IPS DF 4.7 (cell line): ENCODE measurements at regions not wholly inside any gene's neighbourhood (a gene's known extent, or its start where the extent isn't known, plus 50 kb on each side); places are given as distances from the start of the nearest gene placed in this dataset.

Source experiments
- DNase-seq: peaks from one replicate; pipeline ENCODE4 v3.0.0-alpha.2; 2013; ENCODE audit warnings: low spot score; ENCODE audit errors: extremely low read depth

- DNase-seq, result no peak
Observed at GRCh38 chr12:19012965-19013364, 116.6 kb upstream of the PLEKHA5 start.

- no peak for DNase-seq
Observed at GRCh38 chr12:19014240-19014639, 115.3 kb upstream of the PLEKHA5 start.

- DNase-seq, result no peak
Observed at GRCh38 chr12:19015285-19015684, 114.2 kb upstream of the PLEKHA5 start.

GRCh38 chr12:19018302-19018970 is 111.1 kb upstream of the PLEKHA5 start:
- DNase-seq, result no peak

- DNase-seq, result no peak
Observed at GRCh38 chr12:19021240-19021639, 108.3 kb upstream of the PLEKHA5 start.

GRCh38 chr12:19021646-19022045 is 107.9 kb upstream of the PLEKHA5 start:
- DNase-seq, result no peak

GRCh38 chr12:19025582-19025981 is 104.0 kb upstream of the PLEKHA5 start:
- no peak for DNase-seq

GRCh38 chr12:19026034-19026433 is 103.5 kb upstream of the PLEKHA5 start:
- DNase-seq, result no peak

- DNase-seq, result no peak
Observed at GRCh38 chr12:19026614-19027488, 102.7 kb upstream of the PLEKHA5 start.

- DNase-seq, result no peak
Observed at GRCh38 chr12:19030180-19030579, 99.4 kb upstream of the PLEKHA5 start.

- no peak for DNase-seq
Observed at GRCh38 chr12:19030603-19031002, 98.9 kb upstream of the PLEKHA5 start.

- no peak for DNase-seq
Observed at GRCh38 chr12:19031032-19031431, 98.5 kb upstream of the PLEKHA5 start.

GRCh38 chr12:19032826-19033225 is 96.7 kb upstream of the PLEKHA5 start:
- DNase-seq, result no peak

GRCh38 chr12:19033244-19033643 is 96.3 kb upstream of the PLEKHA5 start:
- no peak for DNase-seq

GRCh38 chr12:19034937-19035336 is 94.6 kb upstream of the PLEKHA5 start:
- no peak for DNase-seq

GRCh38 chr12:19035536-19035935 is 94.0 kb upstream of the PLEKHA5 start:
- no peak for DNase-seq

- DNase-seq, result no peak
Observed at GRCh38 chr12:19036673-19037357, 92.7 kb upstream of the PLEKHA5 start.

GRCh38 chr12:19038209-19038608 is 91.3 kb upstream of the PLEKHA5 start:
- DNase-seq, result no peak

GRCh38 chr12:19039515-19039914 is 90.0 kb upstream of the PLEKHA5 start:
- DNase-seq, result no peak

GRCh38 chr12:19042221-19042620 is 87.3 kb upstream of the PLEKHA5 start:
- no peak for DNase-seq

GRCh38 chr12:19044430-19044829 is 85.1 kb upstream of the PLEKHA5 start:
- no peak for DNase-seq

GRCh38 chr12:19044891-19045290 is 84.6 kb upstream of the PLEKHA5 start:
- DNase-seq, result no peak
